IMR-90 (cell line): ENCODE measurements at regions not wholly inside any gene's neighbourhood (a gene's known extent, or its start where the extent isn't known, plus 50 kb on each side); places are given as distances from the start of the nearest gene placed in this dataset.
A peak's percentile ranks its signal among the peaks of the same experiment; 100 is the strongest.

ENCODE experiments used
- ATAC-seq: fragments of 200-7000 bp; cut with Tn5 transposase; 2 replicates; pipeline ENCODE4 v1.9.1; 2020; ENCODE audit warnings: low read depth, mild to moderate bottlenecking, moderate library complexity
- BruUV-seq: library from RNA; stranded (reverse); fragments of 400-500 nt; replicated peaks from 2 replicates; lab custom pipeline; 2021; lab: Mats Ljungman, UMichigan
- CTCF ChIA-PET: fragments of 300-600 bp; formaldehyde crosslinking; extraction: SDS; loops from one replicate; lab custom pipeline; 2021; ENCODE audit warnings: antibody characterized with exemption; lab: Yijun Ruan, JAX
- POLR2A ChIA-PET: fragments of 300-600 bp; sonication (Branson Sonifier 250); formaldehyde crosslinking; loops from one replicate; lab custom pipeline; 2022; ENCODE audit warnings: antibody characterized with exemption; ENCODE audit not compliant: unreplicated experiment; lab: Charles Lee
- DNase-seq: peaks from one replicate; pipeline ENCODE4 v3.0.0; 2013
- H2AFZ ChIP-seq: replicated peaks from 2 replicates; pipeline ENCODE3; 2013; ENCODE audit warnings: low read length, mild to moderate bottlenecking; ENCODE audit not compliant: poor library complexity
- H2AK5ac ChIP-seq: 2 replicates; pipeline ENCODE4 v1.6.1; 2013; ENCODE audit warnings: low read depth, low read length, inconsistent platforms
- H2AK9ac ChIP-seq: replicated peaks from 2 replicates; pipeline ENCODE3; 2013; ENCODE audit warnings: mild to moderate bottlenecking, low read depth, low read length, moderate library complexity; ENCODE audit not compliant: poor library complexity
- H2BK120ac ChIP-seq: 2 replicates; pipeline ENCODE4 v1.6.1; 2013; ENCODE audit warnings: low read depth, low read length, inconsistent platforms
- H2BK15ac ChIP-seq: 3 replicates; pipeline ENCODE4 v1.6.1; 2013; ENCODE audit warnings: low read depth, low read length, inconsistent platforms
- H2BK20ac ChIP-seq: 2 replicates; pipeline ENCODE4 v1.6.1; 2013; ENCODE audit warnings: low read depth, mild to moderate bottlenecking, inconsistent platforms, low read length, moderate library complexity
- H2BK5ac ChIP-seq: 2 replicates; pipeline ENCODE4 v1.6.1; 2013; ENCODE audit warnings: mild to moderate bottlenecking, low read depth, low read length, inconsistent platforms; ENCODE audit not compliant: poor library complexity, severe bottlenecking
- H3K14ac ChIP-seq: replicated peaks from 2 replicates; pipeline ENCODE4 v1.6.1; 2013; ENCODE audit warnings: low read depth, low read length, inconsistent platforms
- H3K18ac ChIP-seq: 2 replicates; pipeline ENCODE4 v1.6.1; 2013; ENCODE audit warnings: low read depth, low read length, control low read depth
- H3K23ac ChIP-seq: 2 replicates; pipeline ENCODE4 v1.6.1; 2013; ENCODE audit warnings: low read depth, low read length, inconsistent platforms
- H3K27ac ChIP-seq: 2 replicates; pipeline ENCODE4 v1.5.1; 2013; ENCODE audit warnings: mild to moderate bottlenecking, control low read depth, low read length; ENCODE audit not compliant: insufficient read depth
- H3K27me3 ChIP-seq: 2 replicates; pipeline ENCODE4 v1.6.1; 2013; ENCODE audit warnings: low read length; ENCODE audit not compliant: control insufficient read depth, insufficient read depth
- H3K36me3 ChIP-seq: 2 replicates; pipeline ENCODE4 v1.6.1; 2013; ENCODE audit warnings: low read length, mixed read lengths; ENCODE audit not compliant: control insufficient read depth, insufficient read depth
- H3K4ac ChIP-seq: 2 replicates; pipeline ENCODE4 v1.6.1; 2013; ENCODE audit warnings: low read depth, low read length, inconsistent platforms
- H3K4me1 ChIP-seq: 2 replicates; pipeline ENCODE4 v1.6.1; 2013; ENCODE audit warnings: low read length, mixed read lengths; ENCODE audit not compliant: control insufficient read depth, insufficient read depth
- H3K4me2 ChIP-seq: 2 replicates; pipeline ENCODE4 v1.6.1; 2013; ENCODE audit warnings: low read depth, mild to moderate bottlenecking, control low read depth, low read length, moderate library complexity
- H3K4me3 ChIP-seq: 2 replicates; pipeline ENCODE4 v1.5.1; 2013; ENCODE audit warnings: low read depth, mild to moderate bottlenecking, control low read depth, low read length, moderate library complexity; ENCODE audit not compliant: insufficient read depth
- H3K56ac ChIP-seq: 2 replicates; pipeline ENCODE4 v1.6.1; 2013; ENCODE audit warnings: low read length, inconsistent platforms; ENCODE audit not compliant: insufficient read depth; ENCODE audit errors: extremely low read depth
- H3K79me1 ChIP-seq, 2 experiments: 2 replicates each; pipeline ENCODE4 v1.6.1; 2013; ENCODE audit warnings: low read length in 2 of 2, inconsistent platforms in 1 of 2, low read depth in 1 of 2
- H3K9ac ChIP-seq: 2 replicates; pipeline ENCODE4 v1.6.1; 2013; ENCODE audit warnings: low read depth, low read length, control low read depth
- H3K9me1 ChIP-seq: 2 replicates; pipeline ENCODE4 v1.6.1; 2013; ENCODE audit warnings: low read length, inconsistent platforms; ENCODE audit not compliant: insufficient read depth
- H3K9me3 ChIP-seq: 2 replicates; pipeline ENCODE4 v1.6.1; 2013; ENCODE audit warnings: low read length; ENCODE audit not compliant: control insufficient read depth, insufficient read depth
- H4K20me1 ChIP-seq: 2 replicates; pipeline ENCODE4 v1.6.1; 2013; ENCODE audit warnings: low read length, inconsistent platforms; ENCODE audit not compliant: insufficient read depth
- H4K5ac ChIP-seq: 2 replicates; pipeline ENCODE4 v1.6.1; 2013; ENCODE audit warnings: mild to moderate bottlenecking, low read depth, low read length, control low read depth
- H4K8ac ChIP-seq, 2 experiments: 2 replicates each; pipeline ENCODE4 v1.6.1; 2013; ENCODE audit warnings: low read depth in 2 of 2, low read length in 2 of 2, control low read depth in 1 of 2, inconsistent platforms in 1 of 2
- H4K91ac ChIP-seq: 2 replicates; pipeline ENCODE4 v1.6.1; 2013; ENCODE audit warnings: low read depth, low read length, inconsistent platforms; ENCODE audit not compliant: insufficient read depth
- BHLHE40 ChIP-seq: fragments of 150-350 bp; IDR thresholded peaks from 2 replicates; pipeline ENCODE4 v1.6.1; 2016; ENCODE audit warnings: mild to moderate bottlenecking, low read depth, low read length
- NFE2L2 ChIP-seq: fragments of 150-350 bp; IDR thresholded peaks from 2 replicates; pipeline ENCODE4 v1.6.1; 2016; ENCODE audit warnings: low read depth, mild to moderate bottlenecking, low read length
- RFX5 ChIP-seq: IDR thresholded peaks from 2 replicates; pipeline ENCODE4 v1.8.0; 2012; ENCODE audit warnings: low read depth, mild to moderate bottlenecking, low read length, moderate library complexity
- WGBS, 2 experiments: methylation state at CpG; one replicate each; pipeline versions ENCODE4 v1.1.5 to v1.1.7; 2013; ENCODE audit warnings: missing lambda C conversion rate in 2 of 2; ENCODE audit not compliant: insufficient read length in 1 of 2; ENCODE audit errors: extremely low coverage in 2 of 2; 5-methylcytosine and 5-hydroxymethylcytosine counted together
- dilution Hi-C: fragments of 300-500 bp; cut with HindIII; formaldehyde crosslinking; loops from one replicate; pipeline ENCODE4 v1.14.3; 2018; ENCODE audit warnings: low sequenced_read_pairs; ENCODE audit not compliant: unreplicated experiment
- in situ Hi-C: fragments of 300-500 bp; cut with MboI; formaldehyde crosslinking; loops from 3 replicates; pipeline ENCODE4 v1.14.3; 2019; ENCODE audit warnings: low sequenced_read_pairs, inconsistent platforms, mixed read lengths
- intact Hi-C: fragments of 100-400 bp; cut with micrococcal nuclease; formaldehyde crosslinking; loops from 2 replicates; pipeline ENCODE4 v1.10.0; 2022

GRCh38 chr2:195352581-195352980, 304.4 kb upstream of the SLC39A10 start:
- no peak for DNase-seq
- no peak overlapping the region for H4K8ac ChIP-seq
- BruUV-seq = no TSS peak

More at GRCh38 chr2:195352581-195352980, 304.4 kb upstream of the SLC39A10 start:
- in situ Hi-C loops = no loop called here
- dilution Hi-C loops = no loop called here
- ChIA-PET CTCF (interaction anchor here (0.6 kb wide), 1 partner anchor 1023 kb away, joined by 7 read pairs; no protein-coding TSS in a partner anchor), POLR2A (no interaction called here)
- no peaks in the 10 kb centered on the region for H3K27me3 ChIP-seq
- H3K18ac ChIP-seq = no peak overlapping the region
- no peaks in the 10 kb centered on the region for H3K79me1 ChIP-seq
- no peak overlapping the region for H3K56ac ChIP-seq
- H3K4me1 ChIP-seq = no peaks in the 10 kb centered on the region
- no peak overlapping the region for H4K91ac ChIP-seq
- H3K9me1 ChIP-seq = no peaks in the 10 kb centered on the region
- H2BK15ac ChIP-seq = no peak overlapping the region
- H4K20me1 ChIP-seq = no peaks in the 10 kb centered on the region
- H3K4ac ChIP-seq = no peak overlapping the region
- intact Hi-C loops = no loop called here
- H3K4me3 ChIP-seq = no peak overlapping the region
- no peak overlapping the region for H3K27ac ChIP-seq
- H2BK120ac ChIP-seq = no peak overlapping the region
- H2BK20ac ChIP-seq = no peak overlapping the region
- 58% methylated on average over 2 of the region's 5 CpGs; no CpG with 5 or more reads in 1 of the 2 experiments for WGBS, 2 experiments
- H3K9ac ChIP-seq = no peak overlapping the region
- TF ChIP-seq RFX5 (no peak), BHLHE40 (peak; percentile 13; the same call in 1 of the 2 replicates), NFE2L2 (peak; percentile 56; the same call in 1 of the 2 replicates)
- H3K23ac ChIP-seq = no peak overlapping the region
- no peak overlapping the region for H2AK5ac ChIP-seq
- ATAC-seq = no peak
- peaks cover 2% of the 10 kb centered on the region for H3K9me3 ChIP-seq
- no peak overlapping the region for H3K14ac ChIP-seq
- no peak overlapping the region for H2BK5ac ChIP-seq
- no peak overlapping the region for H3K4me2 ChIP-seq
- H4K5ac ChIP-seq = no peak overlapping the region
- no peak overlapping the region for H2AFZ ChIP-seq
- H3K36me3 ChIP-seq = no peaks in the 10 kb centered on the region
- no peak overlapping the region for H2AK9ac ChIP-seq
